Transverse colon (tissue), 4 donors: ENCODE measurements at regions not wholly inside any gene's neighbourhood (a gene's known extent, or its start where the extent isn't known, plus 50 kb on each side); places are given as distances from the start of the nearest gene placed in this dataset.
"Not testable (repeated sequence)": the region's sequence is repeated elsewhere in the genome, so short reads cannot be mapped to it uniquely, and the experiment has no call there.

Experiments
- DNase-seq: peaks from one replicate; pipeline ENCODE4 v3.0.0-alpha.2; 2019
- H3K27ac ChIP-seq, 4 donors: fragments of 200-600 bp; sonication (generic); 2 replicates each; pipeline ENCODE4 v1.5.1; 2016 to 2018; ENCODE audit warnings: inconsistent platforms in 4 of 4
- H3K27me3 ChIP-seq: fragments of 200-600 bp; sonication (generic); 2 replicates; pipeline ENCODE4 v1.5.1; 2017; ENCODE audit warnings: inconsistent platforms
- H3K36me3 ChIP-seq, 4 donors: fragments of 200-600 bp; sonication (generic); 2 replicates each; pipeline ENCODE4 v1.5.1; 2017 to 2019; ENCODE audit warnings: inconsistent platforms in 4 of 4
- H3K4me1 ChIP-seq, 4 donors: fragments of 200-600 bp; sonication (generic); 2 replicates each; pipeline ENCODE4 v1.5.1; 2017 to 2020; ENCODE audit warnings: inconsistent platforms in 4 of 4
- H3K4me3 ChIP-seq, 4 donors: fragments of 200-600 bp; sonication (generic); 1 replicate in 1 of 4; 2 replicates in 3 of 4; pipeline versions ENCODE4 v1.5.1 to v1.6.1; 2017 to 2019; ENCODE audit warnings: inconsistent platforms in 4 of 4
- H3K9me3 ChIP-seq, 2 donors: fragments of 200-600 bp; sonication (generic); 2 replicates each; pipeline ENCODE4 v1.5.1; 2017 to 2019; ENCODE audit warnings: inconsistent platforms in 2 of 2
- CTCF ChIP-seq, 5 experiments: fragments of 200-600 bp in 3 of 5; fragments of 450-650 bp in 2 of 5; sonication (generic) in 3 of 5; IDR thresholded peaks; 1 replicate in 2 of 5; 2 replicates in 3 of 5; pipeline ENCODE4 v1.5.1; 2016 to 2017; ENCODE audit warnings: antibody characterized with exemption in 5 of 5, inconsistent platforms in 3 of 5, mild to moderate bottlenecking in 2 of 5, moderate library complexity in 1 of 5
- EP300 ChIP-seq: sonication (generic); formaldehyde crosslinking; IDR thresholded peaks from one replicate; pipeline ENCODE4 v1.6.1; 2017; ENCODE audit warnings: antibody characterized with exemption, low read depth
- POLR2A ChIP-seq: fragments of 450-650 bp; IDR thresholded peaks from one replicate; pipeline ENCODE4 v1.6.1; 2016; ENCODE audit warnings: antibody characterized with exemption, mild to moderate bottlenecking, moderate library complexity
- POLR2AphosphoS5 ChIP-seq, 3 donors: sonication (generic); formaldehyde crosslinking; IDR thresholded peaks; one replicate each; pipeline ENCODE4 v1.6.1; 2016; ENCODE audit warnings: antibody characterized with exemption in 3 of 3
- WGBS, 2 donors: methylation state at CpG; one replicate each; pipeline ENCODE4 v1.1.5; 2018; ENCODE audit warnings: low coverage in 1 of 2; 5-methylcytosine and 5-hydroxymethylcytosine counted together
- in situ Hi-C, 4 donors: fragments of 200-750 bp; cut with MboI; loops; one replicate each; pipeline versions ENCODE4 v1.15.0 to v1.15.1; 2017; ENCODE audit warnings: low sequenced_read_pairs in 3 of 4, low pct_ligation_motif_present in 1 of 4, low pct_unique_long_range_greater_than_20kb in 1 of 4
- intact Hi-C: fragments of 100-400 bp; cut with DNase I; formaldehyde crosslinking; loops from one replicate; pipeline ENCODE4 v1.15.1; 2023; ENCODE audit warnings: low total_unique reads

- H3K4me3 ChIP-seq: no peak overlapping the region
- in situ Hi-C loops (no loop called here), intact Hi-C loops (no loop called here)
- no peak overlapping the region for H3K27ac ChIP-seq
- peaks cover 5 to 9% of the 10 kb centered on the region in 2 donors for H3K9me3 ChIP-seq
- 62 to 75% methylated on average over 1 of the region's 1 CpG for WGBS, 2 donors
- TF ChIP-seq CTCF (IDR thresholded peaks at IDR 0.05) (no peak), POLR2A (no peak), EP300 (no peak), POLR2AphosphoS5 (IDR thresholded peaks at IDR 0.05) (no peak)
- no peaks in the 10 kb centered on the region for H3K36me3 ChIP-seq
- H3K4me1 ChIP-seq: no peaks in the 10 kb centered on the region
- no peak for DNase-seq
- H3K27me3 ChIP-seq: no peaks in the 10 kb centered on the region
Observed at GRCh38 chr3:26279091-26279490, 343.5 kb upstream of the LRRC3B start.

- H3K4me3 ChIP-seq: no peak overlapping the region
- no peaks in the 10 kb centered on the region for H3K27me3 ChIP-seq
- WGBS, 2 donors: 64 to 79% methylated on average over 2 of the region's 2 CpGs
- in situ Hi-C loops: no loop called here
- H3K27ac ChIP-seq: no peak overlapping the region
- intact Hi-C loops: no loop called here
- H3K36me3 ChIP-seq: no peaks in the 10 kb centered on the region
- TF ChIP-seq POLR2AphosphoS5 (IDR thresholded peaks at IDR 0.05) (no peak), EP300 (no peak), CTCF (IDR thresholded peaks at IDR 0.05) (no peak), POLR2A (no peak)
- H3K4me1 ChIP-seq: no peaks in the 10 kb centered on the region
- peaks cover 10 to 14% of the 10 kb centered on the region in 2 donors for H3K9me3 ChIP-seq
- no peak for DNase-seq
Observed at GRCh38 chr3:26280517-26280916, 342.1 kb upstream of the LRRC3B start.

DNA sequence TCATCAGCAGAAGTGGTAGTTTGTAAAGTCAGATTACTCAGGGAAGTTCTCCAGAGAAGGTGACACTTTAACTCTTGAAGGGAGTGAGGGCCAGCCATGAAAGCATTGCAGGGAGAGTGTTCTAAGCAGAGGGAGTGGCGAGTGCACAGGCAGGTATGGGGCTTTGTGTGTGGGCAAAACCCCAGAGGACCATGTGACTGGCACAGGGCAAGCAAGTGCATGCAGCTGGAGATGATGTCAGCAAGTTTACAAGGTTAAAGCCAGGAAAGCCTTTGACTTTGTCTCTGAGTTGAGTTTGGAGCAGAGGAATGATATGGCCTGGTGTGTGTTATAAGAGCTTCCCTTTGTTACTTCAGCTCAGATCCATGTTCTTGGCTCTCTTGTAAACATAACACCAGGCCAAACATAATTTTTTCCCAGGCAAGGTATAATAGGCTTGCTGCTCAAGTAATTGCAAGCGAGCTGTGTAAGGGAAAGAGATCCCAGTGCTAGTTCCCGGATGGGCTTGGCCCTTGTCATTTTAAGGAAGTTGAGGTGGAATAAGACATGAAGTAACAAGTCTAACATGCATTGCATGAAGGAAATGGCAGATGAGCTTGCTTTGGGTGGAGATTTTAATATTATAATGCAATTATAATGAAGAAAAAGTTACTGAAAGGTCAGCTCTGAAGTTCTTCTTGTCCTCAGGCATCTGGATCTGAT, 341.1 kb upstream of the LRRC3B start:
- Histone ChIP-seq H3K4me3 (no peak overlapping the region), H3K27ac (no peak overlapping the region), H3K27me3 (no peaks in the 10 kb centered on the region), H3K9me3 (peaks cover 10 to 14% of the 10 kb centered on the region in 2 donors), H3K4me1 (no peaks in the 10 kb centered on the region), H3K36me3 (no peaks in the 10 kb centered on the region)
- in situ Hi-C loops (no loop called here), intact Hi-C loops (no loop called here)
- no peak for TF ChIP-seq POLR2A
- TF ChIP-seq POLR2AphosphoS5 (IDR thresholded peaks at IDR 0.05): no peak
- no peak for TF ChIP-seq EP300
- no peak for TF ChIP-seq CTCF (IDR thresholded peaks at IDR 0.05)
- 72 to 94% methylated on average over 2 to 3 of the region's 3 CpGs for WGBS, 2 donors
- DNase-seq: no peak

GRCh38 chr3:26284503-26284902, 338.1 kb upstream of the LRRC3B start:
- intact Hi-C loops, H3K27me3 ChIP-seq, H3K4me1 ChIP-seq, H3K4me3 ChIP-seq, H3K36me3 ChIP-seq, H3K27ac ChIP-seq, DNase-seq, in situ Hi-C loops: not testable (repeated sequence)
- peaks cover 10 to 14% of the 10 kb centered on the region in 2 donors for H3K9me3 ChIP-seq
- WGBS, 2 donors: 88 to 90% methylated on average over 4 of the region's 4 CpGs

DNA sequence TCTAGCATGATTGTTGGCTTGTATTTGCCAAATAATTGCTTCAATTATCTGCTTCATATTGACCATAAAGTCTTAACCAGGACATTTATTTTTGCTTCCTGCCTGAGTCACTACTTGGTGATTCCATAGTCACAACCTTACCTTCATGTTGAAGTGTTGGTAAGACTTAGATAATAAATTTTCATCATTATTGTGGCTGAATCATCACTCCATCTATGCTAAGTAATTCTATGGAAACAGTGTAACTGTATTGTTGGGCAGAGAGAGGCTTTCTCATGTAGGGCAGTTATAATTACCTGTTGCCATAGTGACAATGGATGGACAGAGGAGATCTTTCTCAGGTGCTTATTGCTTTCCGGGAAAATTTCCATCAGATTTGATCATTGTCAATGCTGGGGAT, 330.7 kb upstream of the LRRC3B start:
- Histone ChIP-seq H3K27ac (no peak overlapping the region), H3K4me3 (no peak overlapping the region), H3K4me1 (no peaks in the 10 kb centered on the region), H3K9me3 (no peaks in the 10 kb centered on the region), H3K36me3 (no peaks in the 10 kb centered on the region), H3K27me3 (no peaks in the 10 kb centered on the region)
- DNase-seq: no peak
- 88 to 100% methylated on average over 1 of the region's 1 CpG for WGBS, 2 donors
- no peak for TF ChIP-seq POLR2AphosphoS5 (IDR thresholded peaks at IDR 0.05)
- TF ChIP-seq POLR2A: no peak
- TF ChIP-seq CTCF (IDR thresholded peaks at IDR 0.05): no peak
- TF ChIP-seq EP300: no peak
- intact Hi-C loops (no loop called here), in situ Hi-C loops (no loop called here)
